Adrenal gland (tissue), 9 donors: ENCODE measurements at regions not wholly inside any gene's neighbourhood (a gene's known extent, or its start where the extent isn't known, plus 50 kb on each side); places are given as distances from the start of the nearest gene placed in this dataset.
A peak's percentile ranks its signal among the peaks of the same experiment; 100 is the strongest.

Experiments used
- DNase-seq, 7 donors: peaks; one replicate each; pipeline ENCODE4 v3.0.0-alpha.2; 2019 to 2020
- H3K27ac ChIP-seq, 5 donors: fragments of 200-600 bp; sonication (generic) in 4 of 5; 1 replicate in 3 of 5; 2 replicates in 2 of 5; pipeline versions ENCODE4 v1.5.1 to v1.8.0; 2016 to 2020; ENCODE audit warnings: mild to moderate bottlenecking in 1 of 5
- H3K27me3 ChIP-seq: fragments of 200-600 bp; 2 replicates; pipeline ENCODE4 v1.8.0; 2021
- H3K36me3 ChIP-seq, 2 donors: fragments of 200-600 bp; replicated peaks in 1 of 2; 1 replicate in 1 of 2; 2 replicates in 1 of 2; pipeline versions ENCODE4 v1.5.1 to v1.8.0; 2018 to 2022
- H3K4me1 ChIP-seq, 2 donors: fragments of 200-600 bp; replicated peaks in 1 of 2; 1 replicate in 1 of 2; 2 replicates in 1 of 2; pipeline versions ENCODE4 v1.5.1 to v1.8.0; 2018 to 2021
- H3K4me3 ChIP-seq, 4 donors: fragments of 200-600 bp; sonication (generic) in 3 of 4; one replicate each; pipeline ENCODE4 v1.5.1; 2016 to 2018
- H3K9me3 ChIP-seq, 3 donors: fragments of 200-600 bp; sonication (generic) in 1 of 3; replicated peaks in 1 of 3; 1 replicate in 2 of 3; 2 replicates in 1 of 3; pipeline versions ENCODE4 v1.5.1 to v1.8.0; 2016 to 2021
- POLR2A ChIP-seq, 2 donors: fragments of 450-650 bp; IDR thresholded peaks; one replicate each; pipeline ENCODE4 v1.6.1; 2017; ENCODE audit warnings: antibody characterized with exemption in 2 of 2, mild to moderate bottlenecking in 2 of 2, moderate library complexity in 1 of 2
- WGBS, 4 donors: extraction: QIAGEN DNeasy Blood & Tissue Kit in 2 of 4; methylation state at CpG; one replicate each; pipeline versions ENCODE4 v1.1.5 to v1.1.7; 2013 to 2017; 5-methylcytosine and 5-hydroxymethylcytosine counted together
- intact Hi-C, 2 donors: fragments of 100-400 bp; cut with DNase I; formaldehyde crosslinking; loops; one replicate each; pipeline versions ENCODE4 v1.14.1 to v1.15.0; 2022 to 2023
- TF ChIP-seq, protein P1 (sequence below), 6 experiments: fragments of 450-650 bp in 4 of 6; fragments of 200-600 bp in 2 of 6; sonication (generic) in 1 of 6; IDR thresholded peaks; 1 replicate in 5 of 6; 2 replicates in 1 of 6; pipeline versions ENCODE4 v1.5.1 to v1.8.0; 2016 to 2021; ENCODE audit warnings: antibody characterized with exemption in 6 of 6, mild to moderate bottlenecking in 2 of 6, moderate library complexity in 1 of 6
- donor health status: healthy with polysubstance abuse.
- donor health status: Bipolar disorder and iron deficiency.
- donor health status: DM: yes; HTN: yes; CAD: no.
- donor health status: DM: no; HTN: no; CAD: no.
- donor health status: DM: no; HTN: no; CAD: no.

GRCh38 chr2:200742426-200742825 is 69.3 kb upstream of the BZW1 start:
- H3K4me3 ChIP-seq: no peak overlapping the region
- H3K36me3 ChIP-seq: no peaks in the 10 kb centered on the region
- TF ChIP-seq, protein P1, sequence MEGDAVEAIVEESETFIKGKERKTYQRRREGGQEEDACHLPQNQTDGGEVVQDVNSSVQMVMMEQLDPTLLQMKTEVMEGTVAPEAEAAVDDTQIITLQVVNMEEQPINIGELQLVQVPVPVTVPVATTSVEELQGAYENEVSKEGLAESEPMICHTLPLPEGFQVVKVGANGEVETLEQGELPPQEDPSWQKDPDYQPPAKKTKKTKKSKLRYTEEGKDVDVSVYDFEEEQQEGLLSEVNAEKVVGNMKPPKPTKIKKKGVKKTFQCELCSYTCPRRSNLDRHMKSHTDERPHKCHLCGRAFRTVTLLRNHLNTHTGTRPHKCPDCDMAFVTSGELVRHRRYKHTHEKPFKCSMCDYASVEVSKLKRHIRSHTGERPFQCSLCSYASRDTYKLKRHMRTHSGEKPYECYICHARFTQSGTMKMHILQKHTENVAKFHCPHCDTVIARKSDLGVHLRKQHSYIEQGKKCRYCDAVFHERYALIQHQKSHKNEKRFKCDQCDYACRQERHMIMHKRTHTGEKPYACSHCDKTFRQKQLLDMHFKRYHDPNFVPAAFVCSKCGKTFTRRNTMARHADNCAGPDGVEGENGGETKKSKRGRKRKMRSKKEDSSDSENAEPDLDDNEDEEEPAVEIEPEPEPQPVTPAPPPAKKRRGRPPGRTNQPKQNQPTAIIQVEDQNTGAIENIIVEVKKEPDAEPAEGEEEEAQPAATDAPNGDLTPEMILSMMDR (IDR thresholded peaks at IDR 0.05): no peak
- no peak for TF ChIP-seq POLR2A (IDR thresholded peaks at IDR 0.05)
- peak overlapping the region in 1 of 5 donors; percentile 80 for H3K27ac ChIP-seq
- peak in 4 of 7 donors; percentile 18 to 65 (median 47) for DNase-seq
- no peaks in the 10 kb centered on the region for H3K27me3 ChIP-seq
- intact Hi-C loops: no loop called here
- no peaks in the 10 kb centered on the region for H3K9me3 ChIP-seq
- H3K4me1 ChIP-seq: peaks cover 0 to 8% of the 10 kb centered on the region in 2 donors
- WGBS, 4 donors: 60 to 76% (median 70%) methylated on average over 5 of the region's 5 CpGs

DNA sequence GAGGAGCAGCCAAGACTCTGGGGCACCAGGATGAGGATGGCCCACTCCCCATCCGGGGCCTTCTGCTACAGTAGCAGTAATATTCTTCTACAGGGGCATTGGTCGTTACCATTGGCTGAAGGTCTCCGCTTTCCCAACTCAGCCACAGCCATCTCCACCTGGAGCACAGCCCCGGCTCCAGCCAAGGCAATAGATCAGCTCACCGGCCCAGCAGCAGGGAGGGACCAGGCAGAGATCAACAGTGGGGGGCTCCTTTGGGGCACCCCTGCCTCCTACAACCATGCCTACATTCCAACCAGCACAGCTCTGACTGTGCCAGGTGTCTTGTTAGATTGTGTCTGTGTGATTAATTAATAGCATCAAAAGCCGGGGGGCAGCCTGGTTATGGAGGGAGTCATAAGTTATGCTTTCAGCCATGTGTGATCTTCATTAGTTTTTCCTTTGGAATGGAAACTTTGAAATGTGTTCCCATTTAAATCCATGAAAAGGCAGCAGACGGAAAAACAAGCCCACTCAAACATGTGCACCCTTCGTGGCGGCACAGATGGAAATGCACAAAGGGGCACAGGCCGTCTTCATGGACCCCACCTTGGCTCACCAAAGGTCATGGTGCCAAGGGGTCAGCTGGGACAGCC is 68.6 kb upstream of the BZW1 start:
- TF ChIP-seq, protein P1 (IDR thresholded peaks at IDR 0.05): no peak
- TF ChIP-seq POLR2A (IDR thresholded peaks at IDR 0.05): no peak
- H3K4me3 ChIP-seq: no peak overlapping the region
- intact Hi-C loops: no loop called here
- 74 to 91% (median 86%) methylated on average over 7 to 10 of the region's 10 CpGs for WGBS, 4 donors
- H3K27ac ChIP-seq: peak overlapping the region in 1 of 5 donors; percentile 67
- no peaks in the 10 kb centered on the region for H3K27me3 ChIP-seq
- no peaks in the 10 kb centered on the region for H3K36me3 ChIP-seq
- H3K9me3 ChIP-seq: no peaks in the 10 kb centered on the region
- H3K4me1 ChIP-seq: peaks cover 0 to 16% of the 10 kb centered on the region in 2 donors
- DNase-seq: no peak

DNA sequence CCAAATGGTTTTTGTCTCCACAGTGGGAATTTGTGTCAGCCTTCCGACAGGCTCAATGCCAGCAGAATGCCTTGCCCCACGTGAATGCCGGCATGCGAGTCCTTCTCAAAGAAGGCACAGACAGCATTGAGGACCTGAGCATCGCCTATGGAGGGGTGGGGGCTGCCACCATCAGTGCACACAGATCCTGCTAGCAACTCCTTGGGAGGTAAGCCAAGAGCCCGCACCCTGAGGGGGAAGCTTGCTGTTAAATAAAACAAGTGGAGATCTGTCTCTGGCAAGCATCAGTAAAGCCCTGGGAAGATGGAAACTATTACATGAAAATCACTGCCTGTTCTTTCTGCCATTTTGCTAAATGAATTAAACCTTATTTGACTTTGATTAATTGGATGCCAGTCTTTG is 67.5 kb upstream of the BZW1 start:
- intact Hi-C loops: no loop called here
- H3K36me3 ChIP-seq: no peaks in the 10 kb centered on the region
- no peaks in the 10 kb centered on the region for H3K9me3 ChIP-seq
- no peak overlapping the region for H3K27ac ChIP-seq
- TF ChIP-seq POLR2A (IDR thresholded peaks at IDR 0.05): no peak
- TF ChIP-seq, protein P1 (IDR thresholded peaks at IDR 0.05): no peak
- DNase-seq: peak in 2 of 7 donors; percentile 27 to 70
- H3K4me3 ChIP-seq: no peak overlapping the region
- WGBS, 4 donors: 70 to 79% (median 73%) methylated on average over 6 of the region's 6 CpGs
- H3K4me1 ChIP-seq: peaks cover 0 to 17% of the 10 kb centered on the region in 2 donors
- no peaks in the 10 kb centered on the region for H3K27me3 ChIP-seq

DNA sequence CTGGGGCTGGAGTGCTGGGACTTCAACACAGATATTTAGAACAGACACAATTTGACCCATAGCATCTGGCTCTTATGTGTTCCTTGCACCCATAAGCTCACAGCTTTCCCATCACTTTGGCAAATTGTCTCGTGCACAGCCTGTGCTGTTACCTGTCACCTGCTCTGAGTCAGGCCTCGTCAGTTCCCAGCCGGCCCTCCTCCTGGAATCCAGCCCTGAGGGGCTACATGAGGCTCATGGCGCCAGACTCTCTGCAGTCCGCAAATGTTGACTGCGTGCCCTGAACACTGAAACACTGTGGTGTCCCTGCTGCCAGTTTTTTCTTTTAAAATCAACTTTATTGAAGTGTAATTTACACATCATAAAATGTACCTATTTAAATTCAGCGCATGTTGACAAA is 65.4 kb upstream of the BZW1 start:
- intact Hi-C loops: no loop called here
- 93 to 96% (median 95%) methylated on average over 7 of the region's 7 CpGs for WGBS, 4 donors
- no peaks in the 10 kb centered on the region for H3K27me3 ChIP-seq
- no peak overlapping the region for H3K27ac ChIP-seq
- H3K4me3 ChIP-seq: no peak overlapping the region
- no peaks in the 10 kb centered on the region for H3K36me3 ChIP-seq
- peaks cover 0 to 17% of the 10 kb centered on the region in 2 donors for H3K4me1 ChIP-seq
- no peak for DNase-seq
- TF ChIP-seq, protein P1 (IDR thresholded peaks at IDR 0.05): no peak
- TF ChIP-seq POLR2A (IDR thresholded peaks at IDR 0.05): no peak
- no peaks in the 10 kb centered on the region for H3K9me3 ChIP-seq
